WTC11 (cell line): ENCODE measurements at regions not wholly inside any gene's neighbourhood (a gene's known extent, or its start where the extent isn't known, plus 50 kb on each side); places are given as distances from the start of the nearest gene placed in this dataset.
"Not testable (repeated sequence)": the region's sequence is repeated elsewhere in the genome, so short reads cannot be mapped to it uniquely, and the experiment has no call there.

Experiments
- ATAC-seq: fragments of 200-7000 bp; cut with Tn5 transposase; 2 replicates; pipeline ENCODE4 v1.10.0; 2021; ENCODE audit warnings: mild to moderate bottlenecking, moderate library complexity
- CTCF ChIA-PET: fragments of 300-600 bp; sonication (Branson Sonifier 250); formaldehyde crosslinking; loops from one replicate; lab custom pipeline; 2021; ENCODE audit warnings: antibody characterized with exemption; lab: Charles Lee
- POLR2A ChIA-PET: fragments of 350-600 bp; sonication (Branson Sonifier 250); formaldehyde crosslinking; loops from one replicate; lab custom pipeline; 2021; ENCODE audit warnings: antibody characterized with exemption; lab: Charles Lee
- DNase-seq: peaks from one replicate; pipeline ENCODE4 v3.0.0; 2021; ENCODE audit warnings: low spot score
- H3K27ac Mint-ChIP-seq: 2 replicates; pipeline ENCODE4 v1.8.0; 2021; ENCODE audit warnings: mixed read lengths
- H3K27me3 Mint-ChIP-seq: 2 replicates; pipeline ENCODE4 v1.8.0; 2021; ENCODE audit warnings: low read depth, mild to moderate bottlenecking, moderate library complexity, mixed read lengths
- H3K36me3 Mint-ChIP-seq: 2 replicates; pipeline ENCODE4 v1.8.0; 2021; ENCODE audit warnings: mixed read lengths
- H3K4me1 Mint-ChIP-seq: 2 replicates; pipeline ENCODE4 v1.8.0; 2022; ENCODE audit warnings: mixed read lengths
- H3K4me3 Mint-ChIP-seq: 2 replicates; pipeline ENCODE4 v1.8.0; 2021; ENCODE audit warnings: mild to moderate bottlenecking, moderate library complexity, mixed read lengths
- H3K9me3 Mint-ChIP-seq: 2 replicates; pipeline ENCODE4 v1.8.0; 2021; ENCODE audit warnings: mixed read lengths
- GABPB1 ChIP-seq: sonication (generic); formaldehyde crosslinking; IDR thresholded peaks from 2 replicates; pipeline ENCODE4 v1.8.1; 2023; ENCODE audit warnings: mild to moderate bottlenecking, missing genetic modification reagents
- IRF1 ChIP-seq: sonication (generic); formaldehyde crosslinking; IDR thresholded peaks from 2 replicates; pipeline ENCODE4 v1.8.0; 2023; ENCODE audit warnings: missing genetic modification reagents
- NFYB ChIP-seq: sonication (generic); formaldehyde crosslinking; conservative IDR thresholded peaks from 2 replicates; pipeline ENCODE4 v1.8.0; 2022; ENCODE audit warnings: low read depth, missing genetic modification reagents
- PRDM15 ChIP-seq: sonication (generic); formaldehyde crosslinking; IDR thresholded peaks from 2 replicates; pipeline ENCODE4 v1.8.0; 2022; ENCODE audit warnings: missing genetic modification reagents
- RELA ChIP-seq: sonication (generic); formaldehyde crosslinking; IDR thresholded peaks from 2 replicates; pipeline ENCODE4 v1.8.1; 2022; ENCODE audit warnings: missing genetic modification reagents, mild to moderate bottlenecking, borderline replicate concordance
- STAT6 ChIP-seq: sonication (generic); formaldehyde crosslinking; conservative IDR thresholded peaks from 2 replicates; pipeline ENCODE4 v1.8.1; 2023; ENCODE audit warnings: mild to moderate bottlenecking, low read depth, missing genetic modification reagents, moderate library complexity
- TP53 ChIP-seq: sonication (generic); formaldehyde crosslinking; IDR thresholded peaks from 2 replicates; pipeline ENCODE4 v1.8.1; 2023; ENCODE audit warnings: mild to moderate bottlenecking, missing genetic modification reagents
- ZNF532 ChIP-seq: fragments of 250-450 bp; sonication (Bioruptor Pico); IDR thresholded peaks from 2 replicates; pipeline ENCODE4 v1.9.0; 2021; ENCODE audit warnings: mild to moderate bottlenecking, borderline replicate concordance
- ZNF671 ChIP-seq: fragments of 250-450 bp; sonication (Bioruptor Pico); IDR thresholded peaks from 2 replicates; pipeline ENCODE4 v1.8.0; 2021; ENCODE audit warnings: mild to moderate bottlenecking
- TF ChIP-seq, protein P1 (sequence below): sonication (generic); formaldehyde crosslinking; conservative IDR thresholded peaks from 2 replicates; pipeline ENCODE4 v1.8.1; 2022; ENCODE audit warnings: mild to moderate bottlenecking, missing genetic modification reagents
- TF ChIP-seq, protein P2 (sequence below): sonication (generic); formaldehyde crosslinking; IDR thresholded peaks from 2 replicates; pipeline ENCODE4 v1.8.0; 2023; ENCODE audit warnings: mild to moderate bottlenecking, missing genetic modification reagents

DNA sequence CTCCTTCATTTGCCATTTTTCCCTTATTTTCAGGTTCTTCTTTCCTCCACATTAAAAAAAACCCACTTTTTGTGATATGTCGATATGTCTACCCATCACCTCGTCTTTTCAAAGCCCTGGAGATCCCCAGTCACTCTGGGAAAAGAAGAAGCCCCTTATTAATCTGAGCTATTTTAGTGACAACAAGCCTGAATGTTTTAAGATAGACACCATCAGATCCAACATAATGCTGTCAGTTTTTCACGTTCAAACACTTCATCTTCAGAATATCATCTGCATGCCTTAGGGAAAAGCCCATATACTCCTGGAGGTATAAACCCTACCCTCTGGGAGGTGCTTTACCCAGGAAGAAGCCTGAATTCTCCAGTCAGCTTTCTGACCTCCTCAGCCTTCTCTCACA lies 464.0 kb upstream of the CDH4 start (continued):
- TF ChIP-seq IRF1: no peak
- no peak for TF ChIP-seq PRDM15 (CRISPR knock-in tag)

GRCh38 chr20:60789399-60789798 lies 462.7 kb upstream of the CDH4 start:
- DNase-seq (no peak), ATAC-seq (no peak)
- POLR2A ChIA-PET: no interaction called here
- Mint-ChIP-seq H3K9me3 (peaks cover 30% of the 10 kb centered on the region), H3K4me3 (no peak overlapping the region), H3K27me3 (peaks cover 69% of the 10 kb centered on the region), H3K27ac (no peak overlapping the region), H3K36me3 (peaks cover 10% of the 10 kb centered on the region; the same call in 1 of the 2 replicates), H3K4me1 (peaks cover 24% of the 10 kb centered on the region)
- TF ChIP-seq RELA (no peak), ZNF671 (CRISPR knock-in tag) (no peak)
- CTCF ChIA-PET: no interaction called here

DNA sequence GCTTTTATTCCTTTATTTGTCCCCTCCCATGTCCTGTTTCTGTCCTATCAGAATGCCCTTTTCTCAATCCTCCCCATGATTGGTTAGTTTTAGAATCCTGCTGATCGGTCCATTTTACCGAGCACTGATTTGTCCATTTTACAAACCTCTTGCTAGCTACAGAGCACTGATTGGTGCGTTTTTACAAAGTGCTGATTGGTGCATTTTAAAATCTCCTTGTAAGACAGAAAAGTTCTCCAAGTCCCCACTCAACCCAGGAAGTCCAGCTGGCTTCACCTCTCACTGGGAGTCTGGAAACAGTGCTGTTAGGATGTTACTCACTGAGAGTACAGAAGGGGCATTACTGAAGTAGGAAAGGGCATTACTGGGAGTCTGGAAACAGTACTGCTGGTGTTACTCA lies 461.7 kb upstream of the CDH4 start:
- POLR2A ChIA-PET, CTCF ChIA-PET, H3K36me3 Mint-ChIP-seq, H3K27ac Mint-ChIP-seq, ATAC-seq, DNase-seq, H3K4me3 Mint-ChIP-seq: not testable (repeated sequence)
- H3K4me1 Mint-ChIP-seq: peaks cover 33% of the 10 kb centered on the region
- peaks cover 71% of the 10 kb centered on the region for H3K27me3 Mint-ChIP-seq
- H3K9me3 Mint-ChIP-seq: peaks cover 30% of the 10 kb centered on the region

- peaks cover 35% of the 10 kb centered on the region for H3K4me1 Mint-ChIP-seq
- TF ChIP-seq ZNF532 (CRISPR knock-in tag): no peak
- TF ChIP-seq, all 79 proteins: peak for 0
- ATAC-seq: no peak
- POLR2A ChIA-PET: no interaction called here
- CTCF ChIA-PET: no interaction called here
- Mint-ChIP-seq H3K36me3 (peaks cover 10% of the 10 kb centered on the region; the same call in 1 of the 2 replicates), H3K9me3 (peaks cover 35% of the 10 kb centered on the region), H3K27me3 (peaks cover 83% of the 10 kb centered on the region), H3K27ac (no peak overlapping the region), H3K4me3 (no peak overlapping the region)
- DNase-seq: no peak
Observed at GRCh38 chr20:60791823-60792222, 460.2 kb upstream of the CDH4 start.

GRCh38 chr20:60792941-60793340 lies 459.1 kb upstream of the CDH4 start:
- no peak overlapping the region for H3K27ac Mint-ChIP-seq
- no peak overlapping the region for H3K4me3 Mint-ChIP-seq
- peaks cover 41% of the 10 kb centered on the region for H3K9me3 Mint-ChIP-seq
- TF ChIP-seq, protein P1, sequence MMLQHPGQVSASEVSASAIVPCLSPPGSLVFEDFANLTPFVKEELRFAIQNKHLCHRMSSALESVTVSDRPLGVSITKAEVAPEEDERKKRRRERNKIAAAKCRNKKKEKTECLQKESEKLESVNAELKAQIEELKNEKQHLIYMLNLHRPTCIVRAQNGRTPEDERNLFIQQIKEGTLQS: no peak
- TF ChIP-seq, protein P2, sequence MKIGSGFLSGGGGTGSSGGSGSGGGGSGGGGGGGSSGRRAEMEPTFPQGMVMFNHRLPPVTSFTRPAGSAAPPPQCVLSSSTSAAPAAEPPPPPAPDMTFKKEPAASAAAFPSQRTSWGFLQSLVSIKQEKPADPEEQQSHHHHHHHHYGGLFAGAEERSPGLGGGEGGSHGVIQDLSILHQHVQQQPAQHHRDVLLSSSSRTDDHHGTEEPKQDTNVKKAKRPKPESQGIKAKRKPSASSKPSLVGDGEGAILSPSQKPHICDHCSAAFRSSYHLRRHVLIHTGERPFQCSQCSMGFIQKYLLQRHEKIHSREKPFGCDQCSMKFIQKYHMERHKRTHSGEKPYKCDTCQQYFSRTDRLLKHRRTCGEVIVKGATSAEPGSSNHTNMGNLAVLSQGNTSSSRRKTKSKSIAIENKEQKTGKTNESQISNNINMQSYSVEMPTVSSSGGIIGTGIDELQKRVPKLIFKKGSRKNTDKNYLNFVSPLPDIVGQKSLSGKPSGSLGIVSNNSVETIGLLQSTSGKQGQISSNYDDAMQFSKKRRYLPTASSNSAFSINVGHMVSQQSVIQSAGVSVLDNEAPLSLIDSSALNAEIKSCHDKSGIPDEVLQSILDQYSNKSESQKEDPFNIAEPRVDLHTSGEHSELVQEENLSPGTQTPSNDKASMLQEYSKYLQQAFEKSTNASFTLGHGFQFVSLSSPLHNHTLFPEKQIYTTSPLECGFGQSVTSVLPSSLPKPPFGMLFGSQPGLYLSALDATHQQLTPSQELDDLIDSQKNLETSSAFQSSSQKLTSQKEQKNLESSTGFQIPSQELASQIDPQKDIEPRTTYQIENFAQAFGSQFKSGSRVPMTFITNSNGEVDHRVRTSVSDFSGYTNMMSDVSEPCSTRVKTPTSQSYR (CRISPR knock-in tag): no peak
- TF ChIP-seq NFYB (CRISPR knock-in tag): no peak
- no peak for TF ChIP-seq GABPB1 (CRISPR knock-in tag)
- no peak for TF ChIP-seq STAT6 (CRISPR knock-in tag)
- no peak for TF ChIP-seq TP53 (CRISPR knock-in tag)
- peaks cover 81% of the 10 kb centered on the region for H3K27me3 Mint-ChIP-seq
- H3K4me1 Mint-ChIP-seq: peaks cover 29% of the 10 kb centered on the region
- DNase-seq (no peak), ATAC-seq (no peak)
- peaks cover 15% of the 10 kb centered on the region for H3K36me3 Mint-ChIP-seq
- ChIA-PET CTCF (no interaction called here), POLR2A (no interaction called here)
